Duodenal mucosa (tissue), 2 donors: ENCODE measurements at regions not wholly inside any gene's neighbourhood (a gene's known extent, or its start where the extent isn't known, plus 50 kb on each side); places are given as distances from the start of the nearest gene placed in this dataset.
"Not testable (repeated sequence)": the region's sequence is repeated elsewhere in the genome, so short reads cannot be mapped to it uniquely, and the experiment has no call there.

Experiments used
- H3K27ac ChIP-seq: one replicate; pipeline ENCODE4 v1.7.0; 2013; ENCODE audit warnings: low read depth, low read length
- H3K27me3 ChIP-seq, 2 donors: one replicate each; pipeline ENCODE4 v1.7.0; 2013; ENCODE audit warnings: low read length in 2 of 2, control low read depth in 1 of 2; ENCODE audit not compliant: insufficient read depth in 2 of 2, control insufficient read depth in 1 of 2
- H3K36me3 ChIP-seq, 2 donors: one replicate each; pipeline ENCODE4 v1.7.0; 2013; ENCODE audit warnings: low read length in 2 of 2, control low read depth in 1 of 2; ENCODE audit not compliant: insufficient read depth in 2 of 2, control insufficient read depth in 1 of 2
- H3K4me1 ChIP-seq, 2 donors: one replicate each; pipeline ENCODE4 v1.7.0; 2013; ENCODE audit warnings: low read length in 2 of 2, control low read depth in 1 of 2; ENCODE audit not compliant: insufficient read depth in 2 of 2, control insufficient read depth in 1 of 2
- H3K4me3 ChIP-seq, 2 donors: one replicate each; pipeline ENCODE4 v1.7.0; 2013; ENCODE audit warnings: low read length in 2 of 2, low read depth in 1 of 2
- H3K9ac ChIP-seq, 2 donors: one replicate each; pipeline ENCODE4 v1.7.0; 2013; ENCODE audit warnings: low read length in 2 of 2, low read depth in 1 of 2
- H3K9me3 ChIP-seq, 2 donors: one replicate each; pipeline ENCODE4 v1.7.0; 2013; ENCODE audit warnings: low read length in 2 of 2, control low read depth in 1 of 2; ENCODE audit not compliant: control insufficient read depth in 1 of 2

- H3K27me3 ChIP-seq: no peaks in the 10 kb centered on the region
- H3K9ac ChIP-seq: no peak overlapping the region
- H3K4me3 ChIP-seq: no peak overlapping the region
- H3K27ac ChIP-seq: no peak overlapping the region
- H3K9me3 ChIP-seq: peaks cover 0 to 15% of the 10 kb centered on the region in 2 donors
- H3K36me3 ChIP-seq: no peaks in the 10 kb centered on the region
- no peaks in the 10 kb centered on the region for H3K4me1 ChIP-seq
Observed at GRCh38 chr3:707041-707440, 385.8 kb upstream of the CNTN6 start.

- Histone ChIP-seq H3K27me3 (no peaks in the 10 kb centered on the region), H3K36me3 (no peaks in the 10 kb centered on the region), H3K27ac (no peak overlapping the region), H3K4me1 (no peaks in the 10 kb centered on the region), H3K4me3 (no peak overlapping the region), H3K9me3 (peaks cover 3 to 12% of the 10 kb centered on the region in 2 donors), H3K9ac (no peak overlapping the region)
Observed at GRCh38 chr3:713006-713621, 379.7 kb upstream of the CNTN6 start.

GRCh38 chr3:713947-714620, 378.7 kb upstream of the CNTN6 start:
- no peak overlapping the region for H3K4me3 ChIP-seq
- peaks cover 3 to 9% of the 10 kb centered on the region in 2 donors for H3K9me3 ChIP-seq
- H3K27me3 ChIP-seq: no peaks in the 10 kb centered on the region
- H3K9ac ChIP-seq: no peak overlapping the region
- H3K27ac ChIP-seq: no peak overlapping the region
- H3K36me3 ChIP-seq: no peaks in the 10 kb centered on the region
- H3K4me1 ChIP-seq: no peaks in the 10 kb centered on the region

GRCh38 chr3:721086-721485, 371.7 kb upstream of the CNTN6 start:
- no peaks in the 10 kb centered on the region for H3K4me1 ChIP-seq
- no peaks in the 10 kb centered on the region for H3K36me3 ChIP-seq
- H3K27me3 ChIP-seq: no peaks in the 10 kb centered on the region
- no peak overlapping the region for H3K4me3 ChIP-seq
- H3K27ac ChIP-seq: no peak overlapping the region
- H3K9me3 ChIP-seq: peaks cover 0 to 3% of the 10 kb centered on the region in 2 donors
- no peak overlapping the region for H3K9ac ChIP-seq

DNA sequence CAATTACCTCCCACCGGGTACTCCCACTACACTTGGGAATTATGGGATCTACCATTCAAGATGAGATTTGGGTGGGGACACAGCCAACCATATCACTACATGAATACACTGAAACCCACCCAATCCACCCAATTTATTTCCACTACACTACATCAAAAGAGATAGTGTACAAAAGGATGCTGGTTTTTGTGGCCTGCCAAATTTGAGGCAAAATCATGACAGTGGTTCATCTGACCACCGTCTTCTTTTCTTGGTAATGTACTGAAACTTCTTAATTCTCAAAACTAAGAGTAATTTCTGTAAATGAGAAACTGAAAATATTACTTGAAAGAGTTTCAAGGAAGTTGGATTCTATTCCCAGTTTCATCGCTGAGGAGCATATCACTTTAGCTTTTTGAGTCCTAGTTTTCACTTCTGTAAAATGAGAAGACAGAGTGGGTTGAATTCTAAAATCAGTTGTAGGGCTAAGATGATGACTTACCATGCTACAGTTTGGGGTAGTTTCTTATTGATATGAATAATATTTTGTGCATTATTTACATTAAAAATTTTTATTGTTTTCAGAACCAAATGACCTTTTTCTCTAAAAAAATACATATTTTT, 360.4 kb upstream of the CNTN6 start:
- H3K9ac ChIP-seq: no peak overlapping the region
- H3K36me3 ChIP-seq: no peaks in the 10 kb centered on the region
- no peaks in the 10 kb centered on the region for H3K27me3 ChIP-seq
- H3K27ac ChIP-seq: no peak overlapping the region
- no peaks in the 10 kb centered on the region for H3K4me1 ChIP-seq
- peaks cover 0 to 5% of the 10 kb centered on the region in 2 donors for H3K9me3 ChIP-seq
- H3K4me3 ChIP-seq: no peak overlapping the region

DNA sequence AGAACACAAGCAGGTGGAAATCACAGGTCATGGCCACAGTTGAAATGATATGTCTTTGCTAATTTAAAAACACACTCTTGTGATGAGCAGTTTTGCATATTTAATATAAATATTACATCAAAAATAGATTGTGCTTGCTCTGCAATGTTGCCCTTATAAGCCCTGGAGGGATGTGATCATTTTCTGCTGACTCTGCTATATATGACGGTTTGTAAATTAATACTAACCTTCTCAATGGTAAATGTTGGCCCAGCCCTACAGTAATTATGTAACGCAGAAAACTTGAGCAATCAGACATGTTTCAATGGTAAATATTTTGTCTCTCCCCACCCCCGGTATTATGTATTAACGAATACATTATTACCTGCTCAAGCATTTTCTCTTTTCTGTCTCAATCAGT, 359.5 kb upstream of the CNTN6 start:
- Histone ChIP-seq H3K9me3 (peaks cover 0 to 5% of the 10 kb centered on the region in 2 donors), H3K36me3 (no peaks in the 10 kb centered on the region), H3K27me3 (no peaks in the 10 kb centered on the region), H3K4me1 (no peaks in the 10 kb centered on the region), H3K27ac (no peak overlapping the region), H3K4me3 (no peak overlapping the region), H3K9ac (no peak overlapping the region)

- H3K4me3 ChIP-seq: no peak overlapping the region
- no peak overlapping the region for H3K27ac ChIP-seq
- no peaks in the 10 kb centered on the region for H3K27me3 ChIP-seq
- no peaks in the 10 kb centered on the region for H3K4me1 ChIP-seq
- peaks cover 0 to 8% of the 10 kb centered on the region in 2 donors for H3K9me3 ChIP-seq
- H3K36me3 ChIP-seq: no peaks in the 10 kb centered on the region
- no peak overlapping the region for H3K9ac ChIP-seq
Observed at GRCh38 chr3:757711-758110, 335.1 kb upstream of the CNTN6 start.

- Histone ChIP-seq H3K4me1 (no peaks in the 10 kb centered on the region), H3K27ac (no peak overlapping the region), H3K9me3 (peaks cover 0 to 10% of the 10 kb centered on the region in 2 donors), H3K4me3 (no peak overlapping the region), H3K9ac (no peak overlapping the region), H3K36me3 (no peaks in the 10 kb centered on the region), H3K27me3 (no peaks in the 10 kb centered on the region)
Observed at GRCh38 chr3:759106-759505, 333.7 kb upstream of the CNTN6 start.

DNA sequence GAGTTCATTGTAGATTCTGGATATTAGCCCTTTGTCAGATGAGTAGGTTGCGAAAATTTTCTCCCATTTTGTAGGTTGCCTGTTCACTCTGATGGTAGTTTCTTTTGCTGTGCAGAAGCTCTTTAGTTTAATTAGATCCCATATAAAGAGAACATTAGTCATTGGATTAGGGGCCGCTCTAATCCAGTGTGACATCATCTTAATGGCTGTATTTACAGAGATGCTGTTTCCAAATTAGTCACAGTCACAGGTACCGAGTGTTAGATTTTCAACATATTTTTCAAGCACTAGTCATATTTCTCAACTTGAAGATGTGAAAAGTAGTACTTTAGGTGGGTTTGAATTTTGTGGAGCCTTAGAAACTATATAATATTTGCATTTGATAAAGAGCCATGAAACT, 319.4 kb upstream of the CNTN6 start:
- not testable (repeated sequence) for H3K27me3 ChIP-seq, H3K9me3 ChIP-seq, H3K4me3 ChIP-seq, H3K4me1 ChIP-seq, H3K27ac ChIP-seq, H3K9ac ChIP-seq, H3K36me3 ChIP-seq

- Histone ChIP-seq H3K27me3 (no peaks in the 10 kb centered on the region), H3K27ac (no peak overlapping the region), H3K9me3 (peaks cover 0 to 4% of the 10 kb centered on the region in 2 donors), H3K36me3 (no peaks in the 10 kb centered on the region), H3K4me3 (no peak overlapping the region), H3K9ac (no peak overlapping the region), H3K4me1 (no peaks in the 10 kb centered on the region)
Observed at GRCh38 chr3:775178-775880, 317.5 kb upstream of the CNTN6 start.
